SK-N-SH treated with all-trans-retinoic acid at 6 μM for 48 hours (cell line): ENCODE measurements at regions not wholly inside any gene's neighbourhood (a gene's known extent, or its start where the extent isn't known, plus 50 kb on each side); places are given as distances from the start of the nearest gene placed in this dataset.

Source experiments
- ATAC-seq: fragments of 200-7000 bp; cut with Tn5 transposase; 3 replicates; pipeline ENCODE4 v1.9.1; 2020; ENCODE audit warnings: mild to moderate bottlenecking, moderate library complexity
- ARNTL ChIP-seq: fragments of 450-650 bp; formaldehyde crosslinking; IDR thresholded peaks from 2 replicates; pipeline ENCODE4 v1.5.0; 2020; ENCODE audit warnings: low read depth, mild to moderate bottlenecking, moderate library complexity, borderline replicate concordance
- BACH2 ChIP-seq: fragments of 250-450 bp; sonication (Bioruptor Pico); IDR thresholded peaks from 2 replicates; pipeline ENCODE4 v1.9.0; 2021; ENCODE audit warnings: mild to moderate bottlenecking, borderline replicate concordance
- CSDC2 ChIP-seq: fragments of 250-450 bp; sonication (Bioruptor Pico); IDR thresholded peaks from 2 replicates; pipeline ENCODE4 v1.5.0; 2020; ENCODE audit warnings: mild to moderate bottlenecking, moderate library complexity
- ESRRG ChIP-seq: fragments of 250-450 bp; sonication (Bioruptor Pico); IDR thresholded peaks from 2 replicates; pipeline ENCODE4 v1.6.1; 2021; ENCODE audit warnings: mild to moderate bottlenecking
- GLIS3 ChIP-seq: fragments of 250-450 bp; sonication (Bioruptor Pico); IDR thresholded peaks from 2 replicates; pipeline ENCODE4 v1.5.0; 2020; ENCODE audit warnings: mild to moderate bottlenecking, moderate library complexity
- OSR1 ChIP-seq: fragments of 250-450 bp; sonication (Bioruptor Pico); IDR thresholded peaks from 2 replicates; pipeline ENCODE4 v1.8.0; 2022; ENCODE audit warnings: moderate library complexity, mild to moderate bottlenecking, inconsistent platforms
- PPARA ChIP-seq: fragments of 250-450 bp; sonication (Bioruptor Pico); IDR thresholded peaks from 2 replicates; pipeline ENCODE4 v1.5.0; 2020; ENCODE audit warnings: mild to moderate bottlenecking, borderline replicate concordance
- RARB ChIP-seq: fragments of 250-450 bp; sonication (Bioruptor Pico); IDR thresholded peaks from 2 replicates; pipeline ENCODE4 v1.8.0; 2021; ENCODE audit warnings: mild to moderate bottlenecking, moderate library complexity
- SNAI2 ChIP-seq: fragments of 250-450 bp; sonication (Bioruptor Pico); IDR thresholded peaks from 2 replicates; pipeline ENCODE4 v1.5.0; 2020; ENCODE audit warnings: mild to moderate bottlenecking, moderate library complexity
- TCF4 ChIP-seq: fragments of 250-450 bp; sonication (Bioruptor Pico); IDR thresholded peaks from 2 replicates; pipeline ENCODE4 v1.8.0; 2021; ENCODE audit warnings: mild to moderate bottlenecking, moderate library complexity, borderline replicate concordance
- TOX ChIP-seq: fragments of 250-450 bp; sonication (Bioruptor Pico); IDR thresholded peaks from 2 replicates; pipeline ENCODE4 v1.8.0; 2021; ENCODE audit warnings: mild to moderate bottlenecking, moderate library complexity, borderline replicate concordance
- ZC3H10 ChIP-seq: fragments of 250-450 bp; sonication (Bioruptor Pico); IDR thresholded peaks from 2 replicates; pipeline ENCODE4 v1.5.1; 2021; ENCODE audit warnings: mild to moderate bottlenecking, moderate library complexity
- ZFP3 ChIP-seq: fragments of 250-450 bp; sonication (Bioruptor Pico); IDR thresholded peaks from 2 replicates; pipeline ENCODE4 v1.5.0; 2020; ENCODE audit warnings: mild to moderate bottlenecking, moderate library complexity
- ZFP30 ChIP-seq: fragments of 450-650 bp; formaldehyde crosslinking; IDR thresholded peaks from 2 replicates; pipeline ENCODE4 v1.5.0; 2022; ENCODE audit warnings: mild to moderate bottlenecking, moderate library complexity
- ZNF565 ChIP-seq: fragments of 450-650 bp; formaldehyde crosslinking; conservative IDR thresholded peaks from 2 replicates; pipeline ENCODE4 v1.5.0; 2020; ENCODE audit warnings: low read depth, mild to moderate bottlenecking, moderate library complexity
- ZNF70 ChIP-seq: fragments of 450-650 bp; formaldehyde crosslinking; IDR thresholded peaks from 2 replicates; pipeline ENCODE4 v1.5.0; 2020; ENCODE audit warnings: mild to moderate bottlenecking, moderate library complexity
- ZNF8 ChIP-seq: fragments of 450-650 bp; formaldehyde crosslinking; IDR thresholded peaks from 2 replicates; pipeline ENCODE4 v1.5.0; 2020; ENCODE audit warnings: mild to moderate bottlenecking, moderate library complexity
- TF ChIP-seq, protein P1 (sequence below): fragments of 250-450 bp; sonication (Bioruptor Pico); IDR thresholded peaks from 2 replicates; pipeline ENCODE4 v1.5.0; 2020; ENCODE audit warnings: mild to moderate bottlenecking, moderate library complexity
- TF ChIP-seq, protein P2 (sequence below): fragments of 250-450 bp; sonication (Bioruptor Pico); IDR thresholded peaks from 2 replicates; pipeline ENCODE4 v1.5.1; 2021; ENCODE audit warnings: mild to moderate bottlenecking, moderate library complexity
- TF ChIP-seq, protein P3 (sequence below): fragments of 250-450 bp; sonication (Bioruptor Pico); IDR thresholded peaks from 2 replicates; pipeline ENCODE4 v1.5.1; 2020; ENCODE audit warnings: low read depth, mild to moderate bottlenecking, moderate library complexity
- TF ChIP-seq, protein P4 (sequence below): fragments of 250-450 bp; sonication (Bioruptor Pico); IDR thresholded peaks from 2 replicates; pipeline ENCODE4 v1.8.0; 2021; ENCODE audit warnings: low read depth, mild to moderate bottlenecking, moderate library complexity, borderline replicate concordance

DNA sequence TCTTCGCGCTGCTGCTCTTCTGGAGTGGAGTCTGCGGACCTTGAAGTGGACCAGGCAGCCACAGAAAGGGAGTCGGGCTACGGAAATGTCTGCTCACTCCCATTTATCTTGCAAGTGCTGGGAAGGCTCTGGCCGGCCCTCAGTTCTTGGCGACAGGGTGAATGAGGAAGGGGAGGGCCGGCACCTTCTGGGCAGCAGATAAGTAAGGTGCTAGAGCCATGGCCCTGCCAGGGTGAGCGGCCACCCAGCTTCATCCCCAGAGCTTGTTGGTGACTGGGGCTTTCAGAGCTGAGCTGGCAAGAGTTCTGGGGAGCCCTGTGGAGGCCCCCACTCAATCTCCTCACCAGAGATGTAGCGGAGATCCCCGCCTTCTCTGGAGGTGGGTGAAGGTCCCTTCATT, 103.5 kb downstream of the ASB7 start:
- no peak for TF ChIP-seq SNAI2 (CRISPR knock-in tag)

DNA sequence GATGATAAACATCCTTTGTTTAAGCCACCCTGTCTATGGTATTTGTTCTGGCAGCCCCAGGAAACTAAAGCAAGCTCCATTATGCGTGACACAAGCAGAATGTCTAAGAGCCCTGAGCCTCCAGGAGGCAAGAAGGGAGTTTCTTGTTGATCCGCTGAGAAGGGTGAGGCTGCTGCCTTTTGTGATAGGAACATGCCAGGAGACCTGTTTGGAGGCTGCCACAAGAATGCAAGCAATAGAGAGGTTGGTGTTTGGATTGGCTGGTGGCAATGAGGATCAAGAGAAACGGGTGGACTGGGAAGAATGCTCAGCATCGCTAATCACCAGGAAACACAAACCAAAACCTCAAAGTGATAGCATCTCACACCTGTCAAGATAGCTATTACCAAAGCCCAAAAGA, 104.8 kb downstream of the ASB7 start:
- TF ChIP-seq ARNTL, result no peak
- TF ChIP-seq OSR1 (CRISPR knock-in tag), result no peak
- TF ChIP-seq, protein P1, sequence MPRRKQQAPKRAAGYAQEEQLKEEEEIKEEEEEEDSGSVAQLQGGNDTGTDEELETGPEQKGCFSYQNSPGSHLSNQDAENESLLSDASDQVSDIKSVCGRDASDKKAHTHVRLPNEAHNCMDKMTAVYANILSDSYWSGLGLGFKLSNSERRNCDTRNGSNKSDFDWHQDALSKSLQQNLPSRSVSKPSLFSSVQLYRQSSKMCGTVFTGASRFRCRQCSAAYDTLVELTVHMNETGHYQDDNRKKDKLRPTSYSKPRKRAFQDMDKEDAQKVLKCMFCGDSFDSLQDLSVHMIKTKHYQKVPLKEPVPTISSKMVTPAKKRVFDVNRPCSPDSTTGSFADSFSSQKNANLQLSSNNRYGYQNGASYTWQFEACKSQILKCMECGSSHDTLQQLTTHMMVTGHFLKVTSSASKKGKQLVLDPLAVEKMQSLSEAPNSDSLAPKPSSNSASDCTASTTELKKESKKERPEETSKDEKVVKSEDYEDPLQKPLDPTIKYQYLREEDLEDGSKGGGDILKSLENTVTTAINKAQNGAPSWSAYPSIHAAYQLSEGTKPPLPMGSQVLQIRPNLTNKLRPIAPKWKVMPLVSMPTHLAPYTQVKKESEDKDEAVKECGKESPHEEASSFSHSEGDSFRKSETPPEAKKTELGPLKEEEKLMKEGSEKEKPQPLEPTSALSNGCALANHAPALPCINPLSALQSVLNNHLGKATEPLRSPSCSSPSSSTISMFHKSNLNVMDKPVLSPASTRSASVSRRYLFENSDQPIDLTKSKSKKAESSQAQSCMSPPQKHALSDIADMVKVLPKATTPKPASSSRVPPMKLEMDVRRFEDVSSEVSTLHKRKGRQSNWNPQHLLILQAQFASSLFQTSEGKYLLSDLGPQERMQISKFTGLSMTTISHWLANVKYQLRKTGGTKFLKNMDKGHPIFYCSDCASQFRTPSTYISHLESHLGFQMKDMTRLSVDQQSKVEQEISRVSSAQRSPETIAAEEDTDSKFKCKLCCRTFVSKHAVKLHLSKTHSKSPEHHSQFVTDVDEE (CRISPR knock-in tag), result no peak
- no peak for TF ChIP-seq TCF4 (CRISPR knock-in tag)
- TF ChIP-seq, protein P2, sequence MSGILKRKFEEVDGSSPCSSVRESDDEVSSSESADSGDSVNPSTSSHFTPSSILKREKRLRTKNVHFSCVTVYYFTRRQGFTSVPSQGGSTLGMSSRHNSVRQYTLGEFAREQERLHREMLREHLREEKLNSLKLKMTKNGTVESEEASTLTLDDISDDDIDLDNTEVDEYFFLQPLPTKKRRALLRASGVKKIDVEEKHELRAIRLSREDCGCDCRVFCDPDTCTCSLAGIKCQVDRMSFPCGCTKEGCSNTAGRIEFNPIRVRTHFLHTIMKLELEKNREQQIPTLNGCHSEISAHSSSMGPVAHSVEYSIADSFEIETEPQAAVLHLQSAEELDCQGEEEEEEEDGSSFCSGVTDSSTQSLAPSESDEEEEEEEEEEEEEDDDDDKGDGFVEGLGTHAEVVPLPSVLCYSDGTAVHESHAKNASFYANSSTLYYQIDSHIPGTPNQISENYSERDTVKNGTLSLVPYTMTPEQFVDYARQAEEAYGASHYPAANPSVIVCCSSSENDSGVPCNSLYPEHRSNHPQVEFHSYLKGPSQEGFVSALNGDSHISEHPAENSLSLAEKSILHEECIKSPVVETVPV (CRISPR knock-in tag), result no peak
- TF ChIP-seq, protein P3, sequence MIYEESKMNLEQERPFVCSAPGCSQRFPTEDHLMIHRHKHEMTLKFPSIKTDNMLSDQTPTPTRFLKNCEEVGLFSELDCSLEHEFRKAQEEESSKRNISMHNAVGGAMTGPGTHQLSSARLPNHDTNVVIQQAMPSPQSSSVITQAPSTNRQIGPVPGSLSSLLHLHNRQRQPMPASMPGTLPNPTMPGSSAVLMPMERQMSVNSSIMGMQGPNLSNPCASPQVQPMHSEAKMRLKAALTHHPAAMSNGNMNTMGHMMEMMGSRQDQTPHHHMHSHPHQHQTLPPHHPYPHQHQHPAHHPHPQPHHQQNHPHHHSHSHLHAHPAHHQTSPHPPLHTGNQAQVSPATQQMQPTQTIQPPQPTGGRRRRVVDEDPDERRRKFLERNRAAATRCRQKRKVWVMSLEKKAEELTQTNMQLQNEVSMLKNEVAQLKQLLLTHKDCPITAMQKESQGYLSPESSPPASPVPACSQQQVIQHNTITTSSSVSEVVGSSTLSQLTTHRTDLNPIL (CRISPR knock-in tag), result no peak
- no peak for TF ChIP-seq RARB (CRISPR knock-in tag)
- no peak for TF ChIP-seq TOX (CRISPR knock-in tag)
- no peak for TF ChIP-seq ESRRG (CRISPR knock-in tag)
- no peak for TF ChIP-seq CSDC2 (CRISPR knock-in tag)
- TF ChIP-seq PPARA, result no peak
- TF ChIP-seq ZNF565 (CRISPR knock-in tag), result no peak
- no peak for TF ChIP-seq ZC3H10 (CRISPR knock-in tag)
- TF ChIP-seq, all 23 proteins: peak for 0
- ATAC-seq, result no peak

More for the DNA sequence above, 103.5 kb downstream of the ASB7 start:
- no peak for ATAC-seq

DNA sequence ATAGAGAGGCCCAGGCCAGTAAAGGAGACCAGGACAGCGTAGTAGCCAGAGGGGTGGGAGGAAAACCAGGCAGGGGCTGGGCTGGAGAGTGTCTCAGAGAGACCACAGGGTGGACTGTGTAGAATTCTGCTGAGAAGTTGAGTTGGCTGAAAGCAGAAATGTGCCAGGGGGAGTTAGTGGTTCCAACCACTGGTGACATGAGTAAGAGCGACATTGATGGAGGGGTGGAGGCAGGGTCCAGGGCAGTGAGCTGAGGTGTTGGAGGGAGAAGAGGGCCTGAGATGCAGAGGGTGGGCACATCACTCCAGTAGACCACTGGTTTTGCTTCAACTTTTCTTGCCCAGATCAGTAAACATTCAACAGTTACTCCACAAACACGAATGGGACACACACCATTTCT, 106.5 kb downstream of the ASB7 start:
- ATAC-seq, result no peak

DNA sequence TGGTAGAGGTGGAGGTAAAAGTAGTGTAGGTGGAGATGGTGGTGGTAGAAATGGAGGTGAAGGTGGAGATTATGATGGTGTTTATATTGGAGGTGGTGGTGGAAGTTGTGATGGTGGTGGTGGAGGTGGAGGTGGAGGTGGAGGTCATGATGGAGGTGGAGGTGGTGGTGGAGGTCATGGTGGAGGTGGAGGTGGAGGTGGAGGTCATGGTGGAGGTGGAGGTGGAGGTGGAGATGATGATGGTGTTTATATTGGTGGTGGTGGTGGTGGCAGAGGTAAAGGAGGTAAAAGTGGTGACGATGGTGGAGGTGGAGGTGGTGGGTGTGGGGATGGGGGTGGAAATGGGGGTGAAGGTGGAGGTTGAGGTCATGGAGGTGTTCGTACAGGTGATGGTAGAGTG, 107.8 kb downstream of the ASB7 start:
- no peak for ATAC-seq
- TF ChIP-seq BACH2 (CRISPR knock-in tag) (no peak), ZNF8 (no peak), RARB (CRISPR knock-in tag) (no peak), OSR1 (CRISPR knock-in tag) (no peak), ZFP3 (CRISPR knock-in tag) (no peak), ZC3H10 (CRISPR knock-in tag) (no peak), GLIS3 (no peak), ESRRG (CRISPR knock-in tag) (no peak), ARNTL (no peak), ZFP30 (no peak)
- TF ChIP-seq, protein P4, sequence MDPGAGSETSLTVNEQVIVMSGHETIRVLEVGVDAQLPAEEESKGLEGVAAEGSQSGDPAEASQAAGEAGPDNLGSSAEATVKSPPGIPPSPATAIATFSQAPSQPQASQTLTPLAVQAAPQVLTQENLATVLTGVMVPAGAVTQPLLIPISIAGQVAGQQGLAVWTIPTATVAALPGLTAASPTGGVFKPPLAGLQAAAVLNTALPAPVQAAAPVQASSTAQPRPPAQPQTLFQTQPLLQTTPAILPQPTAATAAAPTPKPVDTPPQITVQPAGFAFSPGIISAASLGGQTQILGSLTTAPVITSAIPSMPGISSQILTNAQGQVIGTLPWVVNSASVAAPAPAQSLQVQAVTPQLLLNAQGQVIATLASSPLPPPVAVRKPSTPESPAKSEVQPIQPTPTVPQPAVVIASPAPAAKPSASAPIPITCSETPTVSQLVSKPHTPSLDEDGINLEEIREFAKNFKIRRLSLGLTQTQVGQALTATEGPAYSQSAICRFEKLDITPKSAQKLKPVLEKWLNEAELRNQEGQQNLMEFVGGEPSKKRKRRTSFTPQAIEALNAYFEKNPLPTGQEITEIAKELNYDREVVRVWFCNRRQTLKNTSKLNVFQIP (CRISPR knock-in tag), result no peak
- TF ChIP-seq, protein P3 (CRISPR knock-in tag), result no peak
- TF ChIP-seq, all 23 proteins: peak for 0

More for the DNA sequence above, 106.5 kb downstream of the ASB7 start:
- TF ChIP-seq ZNF70 (CRISPR knock-in tag) (no peak), CSDC2 (CRISPR knock-in tag) (no peak), SNAI2 (CRISPR knock-in tag) (no peak)
- TF ChIP-seq, protein P2 (CRISPR knock-in tag), result no peak
